ENCODE measurements at regions not wholly inside any gene's neighbourhood (a gene's known extent, or its start where the extent isn't known, plus 50 kb on each side); places are given as distances from the start of the nearest gene placed in this dataset.

DNA sequence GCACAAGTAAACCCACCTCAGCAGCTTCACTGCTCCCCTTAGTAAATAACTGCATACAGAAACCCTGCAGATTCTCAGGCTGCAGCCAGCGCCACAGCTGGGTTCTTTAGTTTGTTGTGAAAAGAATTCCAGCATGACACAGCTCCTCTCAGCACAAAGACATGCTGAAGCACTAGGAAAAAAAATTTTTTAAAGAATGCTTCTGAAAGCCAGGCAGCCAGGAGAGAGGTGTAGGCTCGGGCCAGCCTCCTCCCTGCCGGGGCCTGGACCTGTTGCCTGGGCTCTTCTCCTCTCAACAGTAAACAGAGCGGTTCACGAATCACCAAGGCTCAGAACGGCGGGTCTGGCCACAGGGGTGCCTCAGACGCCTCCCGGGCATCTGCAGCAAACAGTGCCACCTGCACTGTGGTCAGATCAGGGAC is 95.7 kb upstream of the POU3F3 start:
- ChIA-PET POLR2A (no interaction called here), CTCF (no interaction called here)
- no peaks in the 10 kb centered on the region for H3K27me3 ChIP-seq (ENCODE audit: control insufficient read depth, insufficient read depth, low read length)
- H3K4me3 ChIP-seq (ENCODE audit: low read depth, low read length): no peak overlapping the region
- H3K9me3 ChIP-seq (ENCODE audit: control insufficient read depth, insufficient read depth, low read length): peaks cover 24% of the 10 kb centered on the region
- DNase-seq (ENCODE audit: low read depth, low spot score): no peak
- TF ChIP-seq, protein P1, sequence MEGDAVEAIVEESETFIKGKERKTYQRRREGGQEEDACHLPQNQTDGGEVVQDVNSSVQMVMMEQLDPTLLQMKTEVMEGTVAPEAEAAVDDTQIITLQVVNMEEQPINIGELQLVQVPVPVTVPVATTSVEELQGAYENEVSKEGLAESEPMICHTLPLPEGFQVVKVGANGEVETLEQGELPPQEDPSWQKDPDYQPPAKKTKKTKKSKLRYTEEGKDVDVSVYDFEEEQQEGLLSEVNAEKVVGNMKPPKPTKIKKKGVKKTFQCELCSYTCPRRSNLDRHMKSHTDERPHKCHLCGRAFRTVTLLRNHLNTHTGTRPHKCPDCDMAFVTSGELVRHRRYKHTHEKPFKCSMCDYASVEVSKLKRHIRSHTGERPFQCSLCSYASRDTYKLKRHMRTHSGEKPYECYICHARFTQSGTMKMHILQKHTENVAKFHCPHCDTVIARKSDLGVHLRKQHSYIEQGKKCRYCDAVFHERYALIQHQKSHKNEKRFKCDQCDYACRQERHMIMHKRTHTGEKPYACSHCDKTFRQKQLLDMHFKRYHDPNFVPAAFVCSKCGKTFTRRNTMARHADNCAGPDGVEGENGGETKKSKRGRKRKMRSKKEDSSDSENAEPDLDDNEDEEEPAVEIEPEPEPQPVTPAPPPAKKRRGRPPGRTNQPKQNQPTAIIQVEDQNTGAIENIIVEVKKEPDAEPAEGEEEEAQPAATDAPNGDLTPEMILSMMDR (IDR thresholded peaks at IDR 0.05; ENCODE audit: low read depth, low read length): no peak
- H3K27ac ChIP-seq (ENCODE audit: low read depth, low read length): no peak overlapping the region

DNA sequence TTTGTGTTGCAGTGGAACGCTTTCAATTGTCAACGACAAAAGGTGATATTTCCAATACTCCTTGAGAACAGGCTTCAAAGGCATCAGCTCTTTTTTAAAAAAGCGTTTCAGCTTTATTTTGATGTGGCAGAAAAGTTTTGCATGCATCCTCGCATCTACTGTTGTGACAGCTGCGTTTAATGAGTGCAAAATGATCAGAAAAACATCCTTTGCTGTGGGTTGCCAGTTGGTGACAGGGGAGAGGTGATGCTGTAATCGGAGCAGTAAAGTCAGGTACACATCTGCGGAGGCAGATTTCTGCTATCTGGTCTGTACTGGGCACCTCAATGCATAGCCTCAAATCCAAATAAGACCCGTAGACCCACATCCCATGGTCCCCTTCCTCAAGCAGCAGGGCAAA is 91.9 kb upstream of the POU3F3 start:
- Histone ChIP-seq H3K27ac (ENCODE audit: low read depth, low read length) (no peak overlapping the region), H3K4me3 (ENCODE audit: low read depth, low read length) (no peak overlapping the region), H3K9me3 (ENCODE audit: control insufficient read depth, insufficient read depth, low read length) (peaks cover 8% of the 10 kb centered on the region), H3K27me3 (ENCODE audit: control insufficient read depth, insufficient read depth, low read length) (no peaks in the 10 kb centered on the region)
- DNase-seq (ENCODE audit: low read depth, low spot score): no peak
- ChIA-PET CTCF (no interaction called here), POLR2A (no interaction called here)
- TF ChIP-seq, protein P1 (IDR thresholded peaks at IDR 0.05; ENCODE audit: low read depth, low read length): no peak

DNA sequence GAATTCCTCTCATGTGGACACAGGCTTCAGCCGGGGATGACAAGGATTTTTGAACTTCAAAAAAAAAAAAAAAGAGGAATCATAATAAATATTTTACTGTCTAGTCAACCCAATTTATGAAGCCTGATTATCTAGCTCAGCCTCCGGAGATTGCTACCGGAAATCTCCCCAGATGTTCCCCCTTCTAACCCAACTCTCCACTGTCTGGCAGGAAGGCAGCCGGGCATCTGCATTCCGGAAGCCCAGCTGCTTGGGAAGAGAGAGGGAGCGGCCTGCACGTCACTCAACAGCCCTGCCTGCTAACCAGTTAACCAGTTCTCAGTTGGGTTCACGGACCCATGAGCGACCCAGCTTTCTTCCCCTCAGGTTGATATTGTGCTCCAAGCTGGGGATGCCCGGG is 87.2 kb upstream of the POU3F3 start:
- Histone ChIP-seq H3K27ac (ENCODE audit: low read depth, low read length) (no peak overlapping the region), H3K4me3 (ENCODE audit: low read depth, low read length) (no peak overlapping the region), H3K27me3 (ENCODE audit: control insufficient read depth, insufficient read depth, low read length) (no peaks in the 10 kb centered on the region), H3K9me3 (ENCODE audit: control insufficient read depth, insufficient read depth, low read length) (peaks cover 5% of the 10 kb centered on the region)
- no peak for DNase-seq (ENCODE audit: low read depth, low spot score)
- CTCF ChIA-PET: no interaction called here
- POLR2A ChIA-PET: no interaction called here
- TF ChIP-seq, protein P1 (IDR thresholded peaks at IDR 0.05; ENCODE audit: low read depth, low read length): no peak

DNA sequence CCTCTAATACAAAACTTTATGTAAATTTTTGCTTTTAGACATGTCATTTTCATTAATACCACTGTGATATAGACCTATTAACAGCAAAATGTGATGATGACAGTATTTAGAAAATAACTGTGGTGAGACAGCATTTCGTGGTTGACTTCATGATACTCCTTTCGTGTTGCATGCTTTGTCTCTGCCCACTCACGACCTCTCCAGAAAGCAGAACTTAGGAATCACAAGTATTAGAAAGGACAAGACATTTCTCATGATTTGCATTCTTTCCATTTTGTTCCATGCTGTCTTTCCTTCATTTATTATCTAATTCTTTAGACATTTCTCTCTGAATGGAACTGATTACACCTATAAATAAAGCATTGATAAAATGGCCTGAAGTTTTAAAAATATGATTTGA is 85.2 kb upstream of the POU3F3 start:
- TF ChIP-seq, protein P1 (IDR thresholded peaks at IDR 0.05; ENCODE audit: low read depth, low read length): no peak
- H3K27me3 ChIP-seq (ENCODE audit: control insufficient read depth, insufficient read depth, low read length): no peaks in the 10 kb centered on the region
- H3K4me3 ChIP-seq (ENCODE audit: low read depth, low read length): no peak overlapping the region
- peaks cover 5% of the 10 kb centered on the region for H3K9me3 ChIP-seq (ENCODE audit: control insufficient read depth, insufficient read depth, low read length)
- POLR2A ChIA-PET: no interaction called here
- no peak overlapping the region for H3K27ac ChIP-seq (ENCODE audit: low read depth, low read length)
- DNase-seq (ENCODE audit: low read depth, low spot score): no peak
- CTCF ChIA-PET: no interaction called here

DNA sequence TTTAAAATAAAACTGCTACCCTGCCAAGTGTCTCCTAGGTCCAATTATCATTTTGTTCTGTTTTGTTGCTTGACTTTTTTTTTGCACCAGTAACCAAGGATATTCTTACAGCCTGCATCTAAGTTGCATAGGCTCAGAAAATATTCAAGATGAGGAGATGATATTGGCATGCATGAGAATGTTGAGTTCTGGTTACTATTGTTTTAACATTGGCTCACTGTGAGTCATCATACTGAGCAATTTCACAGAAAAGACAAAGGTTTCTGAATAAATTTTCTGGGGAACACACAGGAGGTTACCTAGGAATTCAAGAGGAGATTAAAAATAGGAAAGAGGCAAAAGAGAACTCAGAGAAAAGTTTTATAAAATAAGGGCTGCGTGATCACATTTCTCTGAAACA is 84.8 kb upstream of the POU3F3 start:
- DNase-seq (ENCODE audit: low read depth, low spot score): no peak
- CTCF ChIA-PET: no interaction called here
- no peak overlapping the region for H3K27ac ChIP-seq (ENCODE audit: low read depth, low read length)

More for the DNA sequence above, 84.8 kb upstream of the POU3F3 start:
- H3K9me3 ChIP-seq (ENCODE audit: control insufficient read depth, insufficient read depth, low read length): peaks cover 7% of the 10 kb centered on the region
- POLR2A ChIA-PET: no interaction called here
- H3K27me3 ChIP-seq (ENCODE audit: control insufficient read depth, insufficient read depth, low read length): no peaks in the 10 kb centered on the region
- TF ChIP-seq, protein P1 (IDR thresholded peaks at IDR 0.05; ENCODE audit: low read depth, low read length): no peak
- no peak overlapping the region for H3K4me3 ChIP-seq (ENCODE audit: low read depth, low read length)

Data from AG04450 (cell line).